Transverse colon (tissue), 4 donors: ENCODE measurements at regions not wholly inside any gene's neighbourhood (a gene's known extent, or its start where the extent isn't known, plus 50 kb on each side); places are given as distances from the start of the nearest gene placed in this dataset.

ENCODE experiments used
- CTCF ChIP-seq, 5 experiments: fragments of 200-600 bp in 3 of 5; fragments of 450-650 bp in 2 of 5; sonication (generic) in 3 of 5; IDR thresholded peaks; 1 replicate in 2 of 5; 2 replicates in 3 of 5; pipeline ENCODE4 v1.5.1; 2016 to 2017; ENCODE audit warnings: antibody characterized with exemption in 5 of 5, inconsistent platforms in 3 of 5, mild to moderate bottlenecking in 2 of 5, moderate library complexity in 1 of 5
- POLR2A ChIP-seq: fragments of 450-650 bp; IDR thresholded peaks from one replicate; pipeline ENCODE4 v1.6.1; 2016; ENCODE audit warnings: antibody characterized with exemption, mild to moderate bottlenecking, moderate library complexity
- POLR2AphosphoS5 ChIP-seq, 3 donors: sonication (generic); formaldehyde crosslinking; IDR thresholded peaks; one replicate each; pipeline ENCODE4 v1.6.1; 2016; ENCODE audit warnings: antibody characterized with exemption in 3 of 3

DNA sequence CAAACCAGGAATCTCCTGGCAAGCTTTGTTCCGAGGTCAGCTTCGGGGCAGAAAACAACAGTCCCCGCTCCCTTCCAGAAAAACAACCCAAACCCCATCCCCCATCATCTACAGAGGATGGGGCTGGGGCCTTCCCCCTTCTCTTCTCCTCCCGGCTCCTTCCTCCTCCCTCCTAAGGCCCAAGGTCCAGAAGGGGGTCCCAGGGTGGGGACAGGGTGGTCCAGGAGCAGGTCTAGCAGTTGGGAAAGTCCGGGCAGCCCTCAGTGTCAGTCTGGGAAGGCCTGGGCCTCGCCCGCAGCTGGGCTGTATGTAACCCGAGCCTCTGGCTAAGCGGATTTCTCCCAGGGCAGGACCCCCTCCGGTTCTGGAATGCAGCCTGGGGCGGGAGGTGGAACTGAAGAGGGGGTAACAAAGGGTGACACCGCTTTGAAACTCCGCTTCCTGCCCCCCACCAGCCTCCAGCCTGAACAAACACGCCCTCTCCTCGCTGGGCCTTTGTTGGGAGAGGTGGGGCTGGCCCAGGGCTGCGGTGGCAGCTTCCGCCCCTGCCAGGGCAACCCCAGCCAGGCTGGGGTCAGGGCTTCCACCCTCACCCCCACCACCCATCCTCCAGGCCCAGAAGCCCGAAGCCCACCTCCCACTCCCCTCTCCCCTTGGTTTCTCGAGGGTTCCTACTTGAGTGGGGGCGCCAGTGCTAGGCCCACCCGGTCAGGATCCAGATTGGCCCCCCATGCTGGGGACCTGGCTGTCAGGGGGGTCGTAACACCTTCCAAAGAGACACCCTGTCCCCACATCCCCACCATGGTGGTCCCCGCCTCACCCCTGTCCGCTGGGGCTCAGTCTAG lies 63.5 kb downstream of the C9orf50 start:
- TF ChIP-seq CTCF (IDR thresholded peaks at IDR 0.05): no peak
- no peak for TF ChIP-seq POLR2A
- TF ChIP-seq POLR2AphosphoS5 (IDR thresholded peaks at IDR 0.05): no peak
